Psoas muscle (tissue), 7 donors: ENCODE measurements at regions not wholly inside any gene's neighbourhood (a gene's known extent, or its start where the extent isn't known, plus 50 kb on each side); places are given as distances from the start of the nearest gene placed in this dataset.

ENCODE experiments used
- ATAC-seq, 4 donors: fragments of 200-7000 bp; cut with Tn5 transposase; one replicate each; pipeline ENCODE4 v1.9.1; 2020; ENCODE audit warnings: moderate library complexity in 3 of 4, mild to moderate bottlenecking in 2 of 4
- DNase-seq, 2 donors: peaks; one replicate each; pipeline ENCODE4 v3.0.0-alpha.2; 2020
- H3K27ac ChIP-seq: fragments of 200-600 bp; one replicate; pipeline ENCODE4 v1.8.0; 2022
- H3K27me3 ChIP-seq, 3 donors: fragments of 200-600 bp in 1 of 3; one replicate each; pipeline versions ENCODE4 v1.6.1 to v1.8.0; 2013 to 2022; ENCODE audit warnings: low read length in 2 of 3, mild to moderate bottlenecking in 2 of 3, moderate library complexity in 1 of 3; ENCODE audit not compliant: insufficient read depth in 3 of 3
- H3K36me3 ChIP-seq, 2 donors: fragments of 200-600 bp in 1 of 2; one replicate each; pipeline versions ENCODE4 v1.6.1 to v1.8.0; 2013 to 2022; ENCODE audit warnings: low read depth in 1 of 2, mild to moderate bottlenecking in 1 of 2, moderate library complexity in 1 of 2; ENCODE audit not compliant: insufficient read depth in 1 of 2
- H3K4me1 ChIP-seq: fragments of 200-600 bp; one replicate; pipeline ENCODE4 v1.8.0; 2022
- H3K4me3 ChIP-seq: fragments of 200-600 bp; one replicate; pipeline ENCODE4 v1.8.0; 2022; ENCODE audit warnings: mild to moderate bottlenecking
- H3K9me3 ChIP-seq: fragments of 200-600 bp; one replicate; pipeline ENCODE4 v1.8.0; 2022
- CTCF ChIP-seq: fragments of 200-600 bp; IDR thresholded peaks from one replicate; pipeline ENCODE4 v1.8.0; 2022; ENCODE audit warnings: antibody characterized with exemption
- WGBS, 3 donors: extraction: QIAGEN DNeasy Blood & Tissue Kit; methylation state at CpG; one replicate each; pipeline versions ENCODE4 v1.1.6 to v1.1.7; 2013; 5-methylcytosine and 5-hydroxymethylcytosine counted together
- intact Hi-C, 2 donors: fragments of 100-400 bp; cut with DNase I; formaldehyde crosslinking; loops; one replicate each; pipeline versions ENCODE4 v1.11.0 to v1.14.2; 2022
- donor health status: healthy with polysubstance abuse.
- donor health status: DM: no; HTN: no; CAD: no; lungs with moderate emphysema.
- donor health status: Bipolar disorder and iron deficiency.
- donor health status: healthy.
- donor health status: DM: yes; HTN: yes; CAD: no.
- donor health status: DM: no; HTN: no; CAD: no.
- donor health status: DM: yes; HTN: yes; CAD: no.

GRCh38 chr2:12824351-12824777, 107.6 kb downstream of the TRIB2 start:
- no peak overlapping the region for H3K4me3 ChIP-seq

GRCh38 chr2:12824778-12825379, 108.1 kb downstream of the TRIB2 start:
- ATAC-seq: peak; percentile 53 to 90 (median 76)
- DNase-seq: peak; percentile 69 to 85
- no peak for TF ChIP-seq CTCF
- peak overlapping the region; percentile 78 for H3K27ac ChIP-seq
- H3K9me3 ChIP-seq: no peaks in the 10 kb centered on the region
- H3K36me3 ChIP-seq: no peaks in the 10 kb centered on the region
- no peak overlapping the region for H3K4me3 ChIP-seq
- H3K4me1 ChIP-seq: peaks cover 8% of the 10 kb centered on the region
- intact Hi-C loops: loop anchor here in 1 of 2 donors (5.0 kb wide), 1 partner anchor 57 kb away; no protein-coding TSS in a partner anchor
- H3K27me3 ChIP-seq: no peaks in the 10 kb centered on the region
- 16 to 40% (median 28%) methylated on average over 9 of the region's 9 CpGs for WGBS, 3 donors

More at GRCh38 chr2:12824351-12824777, 107.6 kb downstream of the TRIB2 start:
- Histone ChIP-seq H3K36me3 (no peaks in the 10 kb centered on the region), H3K27ac (peak overlapping the region; percentile 78), H3K9me3 (no peaks in the 10 kb centered on the region), H3K4me1 (peaks cover 13% of the 10 kb centered on the region), H3K27me3 (no peaks in the 10 kb centered on the region)
- TF ChIP-seq CTCF: no peak
- ATAC-seq (peak in 3 of 4 donors; percentile 34 to 57 (median 41)), DNase-seq (peak in 1 of 2 donors; percentile 52)
- 16 to 47% (median 37%) methylated on average over 3 of the region's 3 CpGs for WGBS, 3 donors
- intact Hi-C loops: loop anchor here in 1 of 2 donors (5.0 kb wide), 1 partner anchor 58 kb away; no protein-coding TSS in a partner anchor

GRCh38 chr2:12826781-12827180, 110.0 kb downstream of the TRIB2 start:
- no peak for TF ChIP-seq CTCF
- DNase-seq (no peak), ATAC-seq (no peak)
- Histone ChIP-seq H3K9me3 (no peaks in the 10 kb centered on the region), H3K36me3 (no peaks in the 10 kb centered on the region), H3K4me3 (no peak overlapping the region), H3K27me3 (no peaks in the 10 kb centered on the region), H3K27ac (no peak overlapping the region), H3K4me1 (peaks cover 4% of the 10 kb centered on the region)
- WGBS, 3 donors: 93 to 95% (median 95%) methylated on average over 3 of the region's 3 CpGs
- intact Hi-C loops: no loop called here

GRCh38 chr2:12827721-12828120, 111.0 kb downstream of the TRIB2 start:
- intact Hi-C loops: no loop called here

More at GRCh38 chr2:12827721-12828120, 111.0 kb downstream of the TRIB2 start:
- 93 to 99% (median 97%) methylated on average over 6 to 7 of the region's 7 CpGs for WGBS, 3 donors
- ATAC-seq (no peak), DNase-seq (no peak)
- H3K4me1 ChIP-seq: peaks cover 4% of the 10 kb centered on the region
- H3K27ac ChIP-seq: no peak overlapping the region
- TF ChIP-seq CTCF: no peak
- no peaks in the 10 kb centered on the region for H3K36me3 ChIP-seq
- no peaks in the 10 kb centered on the region for H3K27me3 ChIP-seq
- H3K9me3 ChIP-seq: no peaks in the 10 kb centered on the region
- H3K4me3 ChIP-seq: no peak overlapping the region
